ENCODE measurements at regions not wholly inside any gene's neighbourhood (a gene's known extent, or its start where the extent isn't known, plus 50 kb on each side); places are given as distances from the start of the nearest gene placed in this dataset.

DNA sequence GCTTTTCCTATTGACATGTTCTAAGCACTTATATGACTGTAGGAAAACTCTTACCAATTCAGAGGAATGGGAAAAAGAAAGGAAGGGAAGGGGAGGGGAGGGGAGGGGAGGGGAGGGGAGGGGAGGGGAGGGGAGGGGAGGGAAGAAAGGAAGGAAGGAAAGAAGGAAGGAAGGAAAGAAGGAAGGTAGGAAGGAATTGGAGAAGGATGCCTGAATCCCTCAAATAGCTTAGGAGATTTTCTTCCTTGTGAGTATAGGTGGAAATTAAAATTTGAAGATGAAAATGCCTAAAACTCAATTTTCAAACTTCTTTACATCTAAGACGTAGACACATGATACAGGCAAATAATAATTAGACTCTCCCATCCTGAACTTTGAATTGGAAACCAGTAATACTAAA, 463.1 kb downstream of the SATB2 start:
- TF ChIP-seq TCF12 (IDR thresholded peaks at IDR 0.05; ENCODE audit: low read depth) (no peak), EP300 (IDR thresholded peaks at IDR 0.05; ENCODE audit: borderline replicate concordance) (no peak), TEAD4 (IDR thresholded peaks at IDR 0.05) (no peak), RAD21 (IDR thresholded peaks at IDR 0.05; ENCODE audit: low read depth) (no peak), YY1 (IDR thresholded peaks at IDR 0.05; ENCODE audit: low read depth) (no peak), USF1 (IDR thresholded peaks at IDR 0.05) (no peak), TAF1 (IDR thresholded peaks at IDR 0.05; ENCODE audit: low read depth) (no peak), CREB1 (IDR thresholded peaks at IDR 0.05; ENCODE audit: low read depth) (no peak), FOXM1 (IDR thresholded peaks at IDR 0.05; ENCODE audit: borderline replicate concordance, low read depth) (no peak)
- TF ChIP-seq, protein P1, sequence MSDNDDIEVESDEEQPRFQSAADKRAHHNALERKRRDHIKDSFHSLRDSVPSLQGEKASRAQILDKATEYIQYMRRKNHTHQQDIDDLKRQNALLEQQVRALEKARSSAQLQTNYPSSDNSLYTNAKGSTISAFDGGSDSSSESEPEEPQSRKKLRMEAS (IDR thresholded peaks at IDR 0.05): no peak
- TF ChIP-seq, protein P2, sequence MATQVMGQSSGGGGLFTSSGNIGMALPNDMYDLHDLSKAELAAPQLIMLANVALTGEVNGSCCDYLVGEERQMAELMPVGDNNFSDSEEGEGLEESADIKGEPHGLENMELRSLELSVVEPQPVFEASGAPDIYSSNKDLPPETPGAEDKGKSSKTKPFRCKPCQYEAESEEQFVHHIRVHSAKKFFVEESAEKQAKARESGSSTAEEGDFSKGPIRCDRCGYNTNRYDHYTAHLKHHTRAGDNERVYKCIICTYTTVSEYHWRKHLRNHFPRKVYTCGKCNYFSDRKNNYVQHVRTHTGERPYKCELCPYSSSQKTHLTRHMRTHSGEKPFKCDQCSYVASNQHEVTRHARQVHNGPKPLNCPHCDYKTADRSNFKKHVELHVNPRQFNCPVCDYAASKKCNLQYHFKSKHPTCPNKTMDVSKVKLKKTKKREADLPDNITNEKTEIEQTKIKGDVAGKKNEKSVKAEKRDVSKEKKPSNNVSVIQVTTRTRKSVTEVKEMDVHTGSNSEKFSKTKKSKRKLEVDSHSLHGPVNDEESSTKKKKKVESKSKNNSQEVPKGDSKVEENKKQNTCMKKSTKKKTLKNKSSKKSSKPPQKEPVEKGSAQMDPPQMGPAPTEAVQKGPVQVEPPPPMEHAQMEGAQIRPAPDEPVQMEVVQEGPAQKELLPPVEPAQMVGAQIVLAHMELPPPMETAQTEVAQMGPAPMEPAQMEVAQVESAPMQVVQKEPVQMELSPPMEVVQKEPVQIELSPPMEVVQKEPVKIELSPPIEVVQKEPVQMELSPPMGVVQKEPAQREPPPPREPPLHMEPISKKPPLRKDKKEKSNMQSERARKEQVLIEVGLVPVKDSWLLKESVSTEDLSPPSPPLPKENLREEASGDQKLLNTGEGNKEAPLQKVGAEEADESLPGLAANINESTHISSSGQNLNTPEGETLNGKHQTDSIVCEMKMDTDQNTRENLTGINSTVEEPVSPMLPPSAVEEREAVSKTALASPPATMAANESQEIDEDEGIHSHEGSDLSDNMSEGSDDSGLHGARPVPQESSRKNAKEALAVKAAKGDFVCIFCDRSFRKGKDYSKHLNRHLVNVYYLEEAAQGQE (IDR thresholded peaks at IDR 0.05; ENCODE audit: low read depth): no peak

Data from Ishikawa (cell line).